A549 (cell line): ENCODE measurements at regions not wholly inside any gene's neighbourhood (a gene's known extent, or its start where the extent isn't known, plus 50 kb on each side); places are given as distances from the start of the nearest gene placed in this dataset.

Source experiments
- CBX2 ChIP-seq: fragments of 200-600 bp; sonication (generic); IDR thresholded peaks from 2 replicates; pipeline ENCODE4 v1.6.1; 2016; ENCODE audit warnings: low read depth, mild to moderate bottlenecking, borderline replicate concordance
- CHD2 ChIP-seq: fragments of 150-350 bp; IDR thresholded peaks from 2 replicates; pipeline ENCODE4 v1.6.1; 2014; ENCODE audit warnings: low read length; ENCODE audit not compliant: partially characterized antibody
- EHMT2 ChIP-seq: fragments of 200-600 bp; sonication (generic); IDR thresholded peaks from 2 replicates; pipeline ENCODE4 v1.6.1; 2016; ENCODE audit warnings: antibody characterized with exemption, low read depth, mild to moderate bottlenecking, moderate library complexity
- KDM1A ChIP-seq: fragments of 200-600 bp; sonication (generic); IDR thresholded peaks from 2 replicates; pipeline ENCODE4 v1.6.1; 2016; ENCODE audit warnings: low read depth, mild to moderate bottlenecking
- MAFK ChIP-seq: fragments of 450-650 bp; IDR thresholded peaks from 2 replicates; pipeline ENCODE4 v1.6.1; 2014; ENCODE audit not compliant: partially characterized antibody
- NFE2L2 ChIP-seq: fragments of 150-350 bp; conservative IDR thresholded peaks from 2 replicates; pipeline ENCODE4 v1.6.1; 2014; ENCODE audit warnings: low read length
- POLR2A ChIP-seq: IDR thresholded peaks from 2 replicates; pipeline ENCODE4 v1.6.1; 2012; ENCODE audit warnings: mild to moderate bottlenecking, low read length
- TF ChIP-seq, protein P1 (sequence below): fragments of >200 bp; sonication (Bioruptor Twin); formaldehyde crosslinking; IDR thresholded peaks from 3 replicates; pipeline ENCODE4 v1.5.1; 2016

DNA sequence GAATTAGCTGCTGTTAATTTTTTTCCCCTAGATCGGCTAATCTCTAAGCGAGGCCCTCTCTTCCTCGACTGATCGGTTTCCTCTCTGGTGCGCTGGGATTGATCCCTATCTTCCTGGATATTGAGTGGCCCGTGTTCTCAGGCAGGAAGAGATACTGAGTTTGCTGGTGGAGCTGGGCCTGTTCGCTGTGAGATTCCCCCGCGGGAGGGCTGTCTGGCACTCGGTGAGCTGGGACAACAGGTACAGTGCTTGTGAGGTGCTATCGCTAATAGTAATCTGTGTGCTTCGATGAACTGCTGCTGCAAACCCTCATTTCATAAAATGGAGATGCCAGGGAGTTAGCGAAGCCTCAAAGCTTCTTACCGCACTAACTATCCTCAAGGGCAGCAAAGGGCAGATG, 310.3 kb downstream of the NXPE2 start:
- TF ChIP-seq, protein P1, sequence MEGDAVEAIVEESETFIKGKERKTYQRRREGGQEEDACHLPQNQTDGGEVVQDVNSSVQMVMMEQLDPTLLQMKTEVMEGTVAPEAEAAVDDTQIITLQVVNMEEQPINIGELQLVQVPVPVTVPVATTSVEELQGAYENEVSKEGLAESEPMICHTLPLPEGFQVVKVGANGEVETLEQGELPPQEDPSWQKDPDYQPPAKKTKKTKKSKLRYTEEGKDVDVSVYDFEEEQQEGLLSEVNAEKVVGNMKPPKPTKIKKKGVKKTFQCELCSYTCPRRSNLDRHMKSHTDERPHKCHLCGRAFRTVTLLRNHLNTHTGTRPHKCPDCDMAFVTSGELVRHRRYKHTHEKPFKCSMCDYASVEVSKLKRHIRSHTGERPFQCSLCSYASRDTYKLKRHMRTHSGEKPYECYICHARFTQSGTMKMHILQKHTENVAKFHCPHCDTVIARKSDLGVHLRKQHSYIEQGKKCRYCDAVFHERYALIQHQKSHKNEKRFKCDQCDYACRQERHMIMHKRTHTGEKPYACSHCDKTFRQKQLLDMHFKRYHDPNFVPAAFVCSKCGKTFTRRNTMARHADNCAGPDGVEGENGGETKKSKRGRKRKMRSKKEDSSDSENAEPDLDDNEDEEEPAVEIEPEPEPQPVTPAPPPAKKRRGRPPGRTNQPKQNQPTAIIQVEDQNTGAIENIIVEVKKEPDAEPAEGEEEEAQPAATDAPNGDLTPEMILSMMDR: no peak
- no peak for TF ChIP-seq MAFK
- TF ChIP-seq CHD2: no peak
- no peak for TF ChIP-seq KDM1A
- TF ChIP-seq EHMT2: no peak
- no peak for TF ChIP-seq POLR2A
- TF ChIP-seq NFE2L2: no peak
- TF ChIP-seq CBX2: no peak
